ENCODE measurements at regions not wholly inside any gene's neighbourhood (a gene's known extent, or its start where the extent isn't known, plus 50 kb on each side); places are given as distances from the start of the nearest gene placed in this dataset.
"Not testable (repeated sequence)": the region's sequence is repeated elsewhere in the genome, so short reads cannot be mapped to it uniquely, and the experiment has no call there.

DNA sequence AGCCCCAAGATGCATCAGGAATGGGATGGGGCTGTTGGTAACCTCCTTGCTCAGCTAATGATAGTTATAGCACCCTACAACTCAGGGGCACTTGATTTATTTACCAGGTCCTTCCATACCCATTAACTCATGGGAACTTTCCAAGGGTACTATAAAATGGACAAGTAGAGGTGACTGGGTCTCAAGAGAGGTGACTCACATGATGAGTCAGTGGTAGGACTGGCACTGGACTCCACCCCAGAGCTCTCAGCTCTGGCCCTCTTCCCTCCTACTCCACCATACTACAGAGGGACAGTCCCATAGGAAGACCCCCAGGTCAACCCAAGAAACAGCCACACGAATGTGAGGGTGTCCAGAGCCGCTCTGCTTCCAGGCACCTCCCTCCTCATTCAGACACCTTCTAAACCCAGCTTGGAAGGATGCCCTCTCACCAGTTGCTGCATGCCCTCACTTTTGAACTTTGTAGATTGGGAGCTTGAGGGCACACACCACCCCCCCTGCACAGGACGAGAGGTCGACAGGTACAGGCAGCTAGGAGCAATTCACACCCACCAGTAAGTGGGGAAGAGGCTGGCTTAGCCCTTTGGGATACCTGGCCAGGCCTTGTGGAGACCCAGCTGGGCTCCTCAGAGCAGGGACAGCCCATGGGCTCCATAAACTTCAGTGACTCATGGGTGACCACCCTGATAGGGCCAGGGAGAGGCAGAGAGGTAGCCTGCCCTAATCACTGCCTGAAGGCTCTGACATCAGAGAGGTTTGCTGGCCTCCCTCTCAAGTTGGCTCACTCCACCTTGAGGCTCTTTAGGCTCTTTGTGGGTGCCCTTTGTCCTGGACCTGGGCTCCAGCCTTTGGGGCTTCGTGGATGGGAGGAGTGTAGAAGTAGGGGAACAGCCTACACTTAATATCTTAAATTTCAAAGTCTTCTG is 81.6 kb upstream of the MLN start:
- Histone ChIP-seq H3K27me3 (ENCODE audit: control insufficient read depth, insufficient read depth, low read length) (no peaks in the 10 kb centered on the region), H3K4me1 (ENCODE audit: control insufficient read depth, low read depth, low read length) (peaks cover 2% of the 10 kb centered on the region), H3K27ac (ENCODE audit: low read length) (no peak overlapping the region)

DNA sequence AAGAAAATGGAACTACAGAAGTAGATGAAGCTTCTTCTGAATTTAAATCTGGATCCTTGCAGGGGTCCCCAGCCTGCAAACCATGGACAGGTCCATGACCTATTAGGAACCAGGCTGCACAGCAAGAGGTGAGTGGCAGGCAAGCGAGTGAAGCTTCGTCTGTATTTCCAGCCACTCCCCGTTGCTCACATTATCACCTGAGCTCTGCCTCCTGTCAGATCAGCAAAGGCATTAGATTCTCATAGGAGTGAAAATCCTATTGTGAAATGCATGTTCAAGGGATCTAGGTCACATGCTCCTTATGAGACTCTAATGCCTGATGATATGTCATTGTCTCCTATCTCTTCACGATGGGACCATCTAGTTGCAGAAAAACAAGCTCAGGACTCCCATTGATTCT is 79.8 kb upstream of the MLN start:
- H3K9me3 ChIP-seq (ENCODE audit: control insufficient read depth, low read depth, low read length); H3K27ac ChIP-seq (ENCODE audit: low read length); H3K27me3 ChIP-seq (ENCODE audit: control insufficient read depth, insufficient read depth, low read length); H3K4me1 ChIP-seq (ENCODE audit: control insufficient read depth, low read depth, low read length); H3K36me3 ChIP-seq (ENCODE audit: control insufficient read depth, low read depth, low read length); H3K9ac ChIP-seq (ENCODE audit: low read length); H3K4me3 ChIP-seq (ENCODE audit: low read length): not testable (repeated sequence)

More for the DNA sequence above, 81.6 kb upstream of the MLN start:
- no peaks in the 10 kb centered on the region for H3K9me3 ChIP-seq (ENCODE audit: control insufficient read depth, low read depth, low read length)
- no peaks in the 10 kb centered on the region for H3K36me3 ChIP-seq (ENCODE audit: control insufficient read depth, low read depth, low read length)
- H3K4me3 ChIP-seq (ENCODE audit: low read length) = no peak overlapping the region
- no peak overlapping the region for H3K9ac ChIP-seq (ENCODE audit: low read length)

DNA sequence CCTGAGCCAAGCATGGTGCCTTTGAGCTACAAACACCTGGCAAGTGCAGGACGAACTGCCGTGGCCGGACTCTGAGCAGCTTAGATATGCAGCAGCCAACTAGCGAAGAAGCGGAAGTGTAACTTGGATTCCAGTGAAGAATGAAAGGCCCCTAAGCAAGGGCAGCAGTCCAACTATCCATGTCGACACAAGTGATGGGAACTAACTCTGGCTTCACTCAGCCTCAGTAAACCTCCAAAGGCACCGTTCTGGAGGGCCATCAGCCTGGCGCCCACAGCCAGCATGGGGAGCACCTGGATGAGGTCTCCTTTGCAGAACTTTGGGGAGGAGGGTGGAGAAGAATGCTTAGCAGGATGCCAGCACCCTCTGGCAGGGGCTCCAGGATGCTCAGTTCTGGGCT is 78.4 kb upstream of the MLN start:
- no peaks in the 10 kb centered on the region for H3K9me3 ChIP-seq (ENCODE audit: control insufficient read depth, low read depth, low read length)
- no peak overlapping the region for H3K4me3 ChIP-seq (ENCODE audit: low read length)
- H3K27me3 ChIP-seq (ENCODE audit: control insufficient read depth, insufficient read depth, low read length) = no peaks in the 10 kb centered on the region
- H3K9ac ChIP-seq (ENCODE audit: low read length) = no peak overlapping the region
- peaks cover 5% of the 10 kb centered on the region for H3K4me1 ChIP-seq (ENCODE audit: control insufficient read depth, low read depth, low read length)
- no peaks in the 10 kb centered on the region for H3K36me3 ChIP-seq (ENCODE audit: control insufficient read depth, low read depth, low read length)
- no peak overlapping the region for H3K27ac ChIP-seq (ENCODE audit: low read length)

DNA sequence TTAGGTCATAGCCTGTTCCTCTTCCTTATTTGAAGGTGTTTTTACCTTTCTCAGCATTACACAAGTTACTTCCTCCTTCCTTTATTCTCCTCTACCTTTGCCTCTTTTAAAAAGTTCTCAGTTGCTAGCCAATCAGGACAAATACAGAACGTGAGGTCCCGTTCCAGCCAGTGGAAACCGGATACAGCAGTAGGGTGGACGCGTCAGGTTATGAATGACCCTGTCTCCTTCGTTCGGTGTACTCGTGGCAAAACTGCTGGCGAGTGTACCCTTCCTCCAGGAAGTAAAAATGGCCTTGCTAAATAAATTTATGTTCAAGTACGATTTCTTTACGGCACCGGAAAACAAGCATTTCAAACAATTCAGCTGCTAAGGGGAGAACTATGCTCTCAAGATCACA is 77.0 kb upstream of the MLN start:
- H3K9ac ChIP-seq (ENCODE audit: low read length) = no peak overlapping the region
- H3K4me1 ChIP-seq (ENCODE audit: control insufficient read depth, low read depth, low read length) = peaks cover 5% of the 10 kb centered on the region
- H3K27ac ChIP-seq (ENCODE audit: low read length) = no peak overlapping the region
- no peaks in the 10 kb centered on the region for H3K9me3 ChIP-seq (ENCODE audit: control insufficient read depth, low read depth, low read length)
- no peak overlapping the region for H3K4me3 ChIP-seq (ENCODE audit: low read length)
- H3K36me3 ChIP-seq (ENCODE audit: control insufficient read depth, low read depth, low read length) = no peaks in the 10 kb centered on the region
- H3K27me3 ChIP-seq (ENCODE audit: control insufficient read depth, insufficient read depth, low read length) = no peaks in the 10 kb centered on the region

DNA sequence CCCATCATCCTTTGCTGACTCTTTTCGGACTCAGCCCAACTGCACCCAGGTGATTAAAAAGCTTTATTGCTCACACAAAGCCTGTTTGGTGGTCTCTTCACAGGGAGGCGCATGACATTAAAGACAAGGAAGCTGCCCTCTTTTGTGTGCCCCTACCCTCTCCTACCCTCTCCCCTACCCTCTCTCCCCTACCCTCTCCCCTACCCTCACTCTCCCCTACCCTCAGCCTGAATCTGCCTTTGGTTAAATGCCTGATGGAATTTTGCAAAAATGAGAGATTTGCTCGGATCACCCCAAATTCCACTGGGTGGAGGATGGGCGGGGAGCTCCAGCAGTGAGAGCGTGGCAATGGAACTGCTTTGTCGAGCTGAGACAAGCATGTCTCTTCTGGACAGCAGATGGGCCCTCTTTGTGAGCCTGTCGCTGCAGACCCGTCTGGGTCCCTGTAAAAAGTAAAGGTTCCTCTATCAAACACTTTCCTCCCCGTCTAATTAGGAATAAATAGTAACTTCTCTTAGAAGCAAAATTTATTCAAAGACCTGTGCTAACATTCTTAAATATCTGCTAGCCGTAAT is 76.4 kb upstream of the MLN start:
- no peak overlapping the region for H3K27ac ChIP-seq (ENCODE audit: low read length)
- H3K4me1 ChIP-seq (ENCODE audit: control insufficient read depth, low read depth, low read length) = peaks cover 5% of the 10 kb centered on the region
- H3K4me3 ChIP-seq (ENCODE audit: low read length) = no peak overlapping the region
- H3K9me3 ChIP-seq (ENCODE audit: control insufficient read depth, low read depth, low read length) = no peaks in the 10 kb centered on the region
- no peaks in the 10 kb centered on the region for H3K27me3 ChIP-seq (ENCODE audit: control insufficient read depth, insufficient read depth, low read length)
- no peaks in the 10 kb centered on the region for H3K36me3 ChIP-seq (ENCODE audit: control insufficient read depth, low read depth, low read length)
- H3K9ac ChIP-seq (ENCODE audit: low read length) = no peak overlapping the region

DNA sequence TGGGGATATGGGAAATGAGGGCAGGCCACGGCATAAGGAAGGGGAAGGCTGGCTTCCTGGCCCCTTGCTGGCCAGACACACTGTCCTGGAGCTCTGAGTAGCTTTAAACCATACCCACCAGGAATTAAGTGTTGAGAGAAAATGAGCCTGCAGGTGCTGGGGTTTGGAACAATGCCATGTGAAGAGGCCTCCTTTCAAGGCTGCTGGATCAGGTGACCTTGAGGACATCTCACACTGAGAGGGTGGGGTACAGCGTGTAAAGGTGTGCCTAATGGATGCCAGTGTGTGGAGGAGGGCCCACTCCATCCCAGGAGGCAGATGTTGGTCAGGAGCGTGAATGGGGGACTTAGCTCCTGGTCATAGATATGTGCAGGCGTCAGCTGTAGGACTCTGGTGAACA is 74.8 kb upstream of the MLN start:
- H3K4me1 ChIP-seq (ENCODE audit: control insufficient read depth, low read depth, low read length) = peaks cover 5% of the 10 kb centered on the region
- H3K9me3 ChIP-seq (ENCODE audit: control insufficient read depth, low read depth, low read length) = no peaks in the 10 kb centered on the region
- H3K27me3 ChIP-seq (ENCODE audit: control insufficient read depth, insufficient read depth, low read length) = no peaks in the 10 kb centered on the region
- no peak overlapping the region for H3K4me3 ChIP-seq (ENCODE audit: low read length)
- no peaks in the 10 kb centered on the region for H3K36me3 ChIP-seq (ENCODE audit: control insufficient read depth, low read depth, low read length)
- H3K27ac ChIP-seq (ENCODE audit: low read length) = no peak overlapping the region
- H3K9ac ChIP-seq (ENCODE audit: low read length) = no peak overlapping the region

DNA sequence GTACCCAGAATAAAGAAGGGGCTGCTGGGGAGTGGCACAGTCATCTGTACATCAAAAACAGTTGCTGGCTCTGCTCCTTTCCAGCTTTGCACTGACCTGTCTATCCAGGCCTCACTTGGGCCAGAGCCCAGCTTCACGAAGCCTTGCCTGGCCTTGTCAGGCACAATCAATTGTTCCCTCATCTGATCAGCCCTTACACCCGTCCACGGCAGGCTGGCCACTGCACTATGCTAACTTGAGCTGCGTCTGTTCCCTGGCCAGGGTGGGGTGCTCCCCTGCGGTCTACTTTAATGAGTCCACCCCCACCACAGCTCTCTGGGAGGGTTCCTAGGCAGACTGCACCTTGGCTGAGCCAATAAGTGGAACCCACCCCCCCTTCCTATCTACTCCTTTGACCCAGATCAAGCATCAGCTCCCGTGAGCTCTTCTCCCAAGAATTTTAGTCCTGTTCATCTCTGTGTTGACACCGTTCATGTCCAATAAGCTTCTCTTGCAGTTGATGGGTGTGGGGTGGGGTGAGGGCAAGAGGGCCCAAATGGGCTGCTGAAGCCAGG is 74.3 kb upstream of the MLN start:
- Histone ChIP-seq H3K4me1 (ENCODE audit: control insufficient read depth, low read depth, low read length) (peaks cover 5% of the 10 kb centered on the region), H3K27ac (ENCODE audit: low read length) (no peak overlapping the region), H3K9ac (ENCODE audit: low read length) (no peak overlapping the region), H3K36me3 (ENCODE audit: control insufficient read depth, low read depth, low read length) (no peaks in the 10 kb centered on the region), H3K9me3 (ENCODE audit: control insufficient read depth, low read depth, low read length) (no peaks in the 10 kb centered on the region), H3K27me3 (ENCODE audit: control insufficient read depth, insufficient read depth, low read length) (no peaks in the 10 kb centered on the region), H3K4me3 (ENCODE audit: low read length) (no peak overlapping the region)

DNA sequence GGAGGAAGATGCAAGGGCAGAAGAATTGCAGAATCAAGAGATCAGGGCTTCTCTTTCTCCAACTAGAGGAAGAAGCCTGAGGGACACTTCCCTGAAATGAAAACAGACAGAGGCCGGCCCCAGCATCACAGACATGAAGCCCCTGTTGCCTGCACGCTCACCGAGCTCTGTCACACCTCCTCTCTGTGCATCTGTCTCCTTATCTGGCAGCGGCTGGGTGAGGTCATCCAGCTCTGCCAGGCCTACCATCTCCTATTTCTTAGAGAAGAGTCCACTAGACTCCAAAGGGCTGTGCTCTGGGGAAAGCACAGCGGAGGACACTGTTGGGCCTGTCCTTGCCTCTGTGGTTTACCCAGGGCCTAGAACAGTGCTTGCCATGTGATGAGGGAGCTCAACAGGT is 71.9 kb upstream of the MLN start:
- H3K4me1 ChIP-seq (ENCODE audit: control insufficient read depth, low read depth, low read length) = peaks cover 12% of the 10 kb centered on the region
- no peak overlapping the region for H3K9ac ChIP-seq (ENCODE audit: low read length)
- no peaks in the 10 kb centered on the region for H3K27me3 ChIP-seq (ENCODE audit: control insufficient read depth, insufficient read depth, low read length)
- no peak overlapping the region for H3K27ac ChIP-seq (ENCODE audit: low read length)
- H3K4me3 ChIP-seq (ENCODE audit: low read length) = no peak overlapping the region
- no peaks in the 10 kb centered on the region for H3K9me3 ChIP-seq (ENCODE audit: control insufficient read depth, low read depth, low read length)
- H3K36me3 ChIP-seq (ENCODE audit: control insufficient read depth, low read depth, low read length) = no peaks in the 10 kb centered on the region

DNA sequence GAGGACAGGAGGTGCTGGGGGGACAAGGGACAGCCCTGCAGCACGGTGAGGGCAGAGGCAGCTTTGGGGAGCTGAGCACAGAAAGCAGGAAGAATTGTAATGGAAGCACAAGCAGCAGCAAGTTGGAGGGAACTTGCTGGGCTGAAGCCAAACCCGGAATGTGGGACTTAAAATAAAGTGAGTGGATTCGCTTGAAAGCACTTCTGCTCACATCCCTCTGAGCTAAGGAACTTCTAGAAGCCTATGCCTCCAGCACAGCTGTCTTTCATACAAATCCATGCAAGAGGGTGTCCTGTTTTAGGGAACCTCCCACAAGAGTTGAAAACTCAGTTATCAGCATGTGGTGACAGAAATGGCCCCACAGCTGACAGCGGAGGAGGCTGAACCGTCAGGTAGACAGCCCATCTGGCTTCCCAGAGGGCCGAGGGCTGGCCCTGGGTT is 71.4 kb upstream of the MLN start:
- Histone ChIP-seq H3K9me3 (ENCODE audit: control insufficient read depth, low read depth, low read length) (no peaks in the 10 kb centered on the region), H3K36me3 (ENCODE audit: control insufficient read depth, low read depth, low read length) (no peaks in the 10 kb centered on the region), H3K9ac (ENCODE audit: low read length) (no peak overlapping the region), H3K4me1 (ENCODE audit: control insufficient read depth, low read depth, low read length) (peaks cover 10% of the 10 kb centered on the region), H3K27me3 (ENCODE audit: control insufficient read depth, insufficient read depth, low read length) (no peaks in the 10 kb centered on the region), H3K4me3 (ENCODE audit: low read length) (no peak overlapping the region), H3K27ac (ENCODE audit: low read length) (no peak overlapping the region)

DNA sequence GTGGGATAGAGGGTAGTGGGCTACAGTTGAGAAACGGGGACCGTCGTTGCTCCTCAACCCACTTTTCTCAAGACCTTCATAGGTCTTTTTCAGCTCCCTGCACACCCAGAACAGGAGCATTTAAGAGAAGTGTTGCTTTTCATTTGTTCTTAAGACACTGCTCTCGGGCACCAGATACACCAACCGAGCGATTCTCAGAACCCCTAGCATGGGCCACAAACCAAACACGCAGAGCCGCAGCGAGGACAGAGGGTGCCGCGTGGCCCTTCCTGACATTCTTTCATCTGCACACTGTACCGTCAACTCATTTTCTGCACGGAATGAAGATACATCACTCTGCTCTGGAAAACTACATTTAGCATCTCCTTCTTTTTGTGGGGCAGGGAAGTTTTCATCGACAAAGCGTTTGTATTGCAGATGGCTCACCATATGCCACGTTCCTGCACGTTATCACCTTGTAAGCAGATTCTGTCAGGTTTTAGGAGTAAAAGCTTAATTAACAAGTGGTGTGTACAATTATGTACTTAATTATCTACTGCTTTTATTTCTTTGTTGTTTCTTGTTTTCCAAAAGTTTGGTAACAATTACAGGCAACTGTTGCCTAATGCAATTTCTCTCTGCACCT is 70.4 kb upstream of the MLN start:
- Histone ChIP-seq H3K4me1 (ENCODE audit: control insufficient read depth, low read depth, low read length) (peaks cover 18% of the 10 kb centered on the region), H3K27me3 (ENCODE audit: control insufficient read depth, insufficient read depth, low read length) (no peaks in the 10 kb centered on the region), H3K27ac (ENCODE audit: low read length) (no peak overlapping the region), H3K36me3 (ENCODE audit: control insufficient read depth, low read depth, low read length) (no peaks in the 10 kb centered on the region), H3K4me3 (ENCODE audit: low read length) (no peak overlapping the region), H3K9me3 (ENCODE audit: control insufficient read depth, low read depth, low read length) (no peaks in the 10 kb centered on the region), H3K9ac (ENCODE audit: low read length) (no peak overlapping the region)

DNA sequence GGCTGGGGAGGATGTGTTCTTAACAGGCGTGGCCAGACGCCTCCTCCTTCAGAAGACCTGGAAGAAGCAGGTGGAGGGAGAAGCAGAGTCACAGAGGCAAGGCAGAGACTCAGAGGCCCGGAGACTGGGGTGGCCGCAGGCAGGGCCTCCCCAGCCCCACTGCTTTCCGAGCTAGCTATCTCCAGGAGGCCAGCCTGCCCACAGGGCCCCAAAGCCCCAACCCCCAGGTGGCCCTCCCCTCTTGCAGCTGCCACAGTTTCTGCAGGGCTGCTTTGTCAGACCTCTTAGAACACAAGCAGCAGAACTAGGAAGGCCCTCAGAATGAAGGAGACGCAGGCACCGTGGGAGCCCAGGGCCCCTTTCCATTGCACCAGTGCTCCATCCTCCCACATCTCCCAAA is 69.0 kb upstream of the MLN start:
- Histone ChIP-seq H3K27ac (ENCODE audit: low read length) (no peak overlapping the region), H3K9ac (ENCODE audit: low read length) (no peak overlapping the region), H3K36me3 (ENCODE audit: control insufficient read depth, low read depth, low read length) (no peaks in the 10 kb centered on the region), H3K4me3 (ENCODE audit: low read length) (no peak overlapping the region), H3K27me3 (ENCODE audit: control insufficient read depth, insufficient read depth, low read length) (no peaks in the 10 kb centered on the region), H3K4me1 (ENCODE audit: control insufficient read depth, low read depth, low read length) (peaks cover 22% of the 10 kb centered on the region), H3K9me3 (ENCODE audit: control insufficient read depth, low read depth, low read length) (no peaks in the 10 kb centered on the region)
